Glutamatergic neuron (in vitro differentiated cells): ENCODE measurements at regions not wholly inside any gene's neighbourhood (a gene's known extent, or its start where the extent isn't known, plus 50 kb on each side); places are given as distances from the start of the nearest gene placed in this dataset.

Experiments
- DNase-seq: peaks from one replicate; pipeline ENCODE4 v3.0.0; 2022
- H3K27ac Mint-ChIP-seq: one replicate; pipeline ENCODE4 v1.8.0; 2020; ENCODE audit warnings: mild to moderate bottlenecking, mixed read lengths, inconsistent platforms; ENCODE audit not compliant: unreplicated experiment
- H3K27me3 Mint-ChIP-seq: one replicate; pipeline ENCODE4 v1.8.0; 2020; ENCODE audit warnings: mild to moderate bottlenecking, moderate library complexity, mixed read lengths, inconsistent platforms; ENCODE audit not compliant: unreplicated experiment
- H3K36me3 Mint-ChIP-seq: one replicate; pipeline ENCODE4 v1.8.0; 2020; ENCODE audit warnings: mild to moderate bottlenecking, mixed read lengths, inconsistent platforms; ENCODE audit not compliant: unreplicated experiment
- H3K4me1 Mint-ChIP-seq: one replicate; pipeline ENCODE4 v1.8.0; 2020; ENCODE audit warnings: mild to moderate bottlenecking, low read depth, mixed read lengths, inconsistent platforms; ENCODE audit not compliant: unreplicated experiment
- H3K4me3 Mint-ChIP-seq: one replicate; pipeline ENCODE4 v1.8.0; 2020; ENCODE audit warnings: mild to moderate bottlenecking, mixed read lengths, inconsistent platforms; ENCODE audit not compliant: unreplicated experiment
- H3K9me3 Mint-ChIP-seq: one replicate; pipeline ENCODE4 v1.8.0; 2020; ENCODE audit warnings: mild to moderate bottlenecking, moderate library complexity, mixed read lengths, inconsistent platforms; ENCODE audit not compliant: unreplicated experiment
- CTCF ChIP-seq: fragments of 200-600 bp; sonication (generic); IDR thresholded peaks from one replicate; pipeline ENCODE4 v1.5.0; 2021; ENCODE audit not compliant: partially characterized antibody, unreplicated experiment

DNA sequence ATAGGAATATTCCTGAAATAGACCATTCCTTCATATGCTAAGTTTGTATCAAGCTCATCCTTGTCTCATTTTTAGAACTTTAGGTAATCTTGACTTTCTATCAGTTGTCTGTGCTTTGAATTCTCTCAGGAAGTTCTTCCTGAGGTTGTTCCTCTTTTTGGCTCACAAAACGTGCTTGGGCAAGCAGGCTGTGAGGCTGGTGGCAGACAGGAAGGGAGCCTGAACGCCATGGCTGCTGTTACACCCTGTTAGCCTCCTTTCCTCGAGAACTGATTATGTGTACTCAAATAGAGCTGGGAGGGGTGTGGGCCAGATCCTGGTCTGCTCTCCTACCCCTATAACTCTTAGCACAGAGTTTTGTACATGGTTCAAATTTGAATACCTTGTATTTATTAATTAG, 136.4 kb upstream of the CELF4 start:
- H3K4me3 Mint-ChIP-seq, result no peak overlapping the region
- no peak for DNase-seq
- no peaks in the 10 kb centered on the region for H3K4me1 Mint-ChIP-seq
- no peak for TF ChIP-seq CTCF
- no peaks in the 10 kb centered on the region for H3K27me3 Mint-ChIP-seq
- H3K36me3 Mint-ChIP-seq, result no peaks in the 10 kb centered on the region
- H3K9me3 Mint-ChIP-seq, result peaks cover 1% of the 10 kb centered on the region
- no peak overlapping the region for H3K27ac Mint-ChIP-seq

GRCh38 chr18:37698508-37699040, 133.0 kb upstream of the CELF4 start:
- Mint-ChIP-seq H3K36me3 (no peaks in the 10 kb centered on the region), H3K4me1 (no peaks in the 10 kb centered on the region), H3K9me3 (peaks cover 1% of the 10 kb centered on the region), H3K27me3 (peaks cover 3% of the 10 kb centered on the region), H3K27ac (no peak overlapping the region), H3K4me3 (no peak overlapping the region)
- no peak for TF ChIP-seq CTCF
- no peak for DNase-seq

- Mint-ChIP-seq H3K27me3 (peaks cover 4% of the 10 kb centered on the region), H3K9me3 (no peaks in the 10 kb centered on the region), H3K4me1 (no peaks in the 10 kb centered on the region), H3K4me3 (no peak overlapping the region), H3K27ac (no peak overlapping the region), H3K36me3 (no peaks in the 10 kb centered on the region)
- DNase-seq, result no peak
- TF ChIP-seq CTCF, result no peak
Observed at GRCh38 chr18:37694516-37694915, 128.9 kb upstream of the CELF4 start.

GRCh38 chr18:37691162-37691561, 125.6 kb upstream of the CELF4 start:
- H3K36me3 Mint-ChIP-seq, result no peaks in the 10 kb centered on the region
- no peak for DNase-seq
- no peaks in the 10 kb centered on the region for H3K9me3 Mint-ChIP-seq
- peaks cover 10% of the 10 kb centered on the region for H3K27me3 Mint-ChIP-seq
- TF ChIP-seq CTCF, result no peak
- no peak overlapping the region for H3K4me3 Mint-ChIP-seq
- no peaks in the 10 kb centered on the region for H3K4me1 Mint-ChIP-seq
- H3K27ac Mint-ChIP-seq, result no peak overlapping the region

DNA sequence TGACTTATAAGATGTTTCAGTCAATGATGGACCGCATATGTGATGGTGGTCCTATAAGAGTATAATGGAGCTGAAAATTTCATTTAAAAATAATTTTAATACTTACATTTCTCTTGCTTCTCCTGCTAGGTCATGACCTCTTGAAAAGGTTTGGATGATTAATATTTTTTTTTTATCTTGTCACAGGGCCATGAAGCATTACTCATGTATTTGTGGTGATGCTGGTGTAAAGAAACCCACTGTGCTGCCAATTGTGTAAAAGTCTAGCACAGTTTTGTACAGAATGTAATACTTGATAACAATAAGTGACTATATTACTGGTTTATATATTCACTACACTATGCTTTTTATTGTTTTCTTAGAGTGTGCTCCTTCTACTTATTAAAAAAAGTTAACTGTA, 124.2 kb upstream of the CELF4 start:
- Mint-ChIP-seq H3K27me3 (peaks cover 11% of the 10 kb centered on the region), H3K27ac (no peak overlapping the region), H3K36me3 (no peaks in the 10 kb centered on the region), H3K4me3 (no peak overlapping the region), H3K9me3 (no peaks in the 10 kb centered on the region), H3K4me1 (no peaks in the 10 kb centered on the region)
- TF ChIP-seq CTCF, result no peak
- no peak for DNase-seq
